ENCODE measurements at regions not wholly inside any gene's neighbourhood (a gene's known extent, or its start where the extent isn't known, plus 50 kb on each side); places are given as distances from the start of the nearest gene placed in this dataset.

DNA sequence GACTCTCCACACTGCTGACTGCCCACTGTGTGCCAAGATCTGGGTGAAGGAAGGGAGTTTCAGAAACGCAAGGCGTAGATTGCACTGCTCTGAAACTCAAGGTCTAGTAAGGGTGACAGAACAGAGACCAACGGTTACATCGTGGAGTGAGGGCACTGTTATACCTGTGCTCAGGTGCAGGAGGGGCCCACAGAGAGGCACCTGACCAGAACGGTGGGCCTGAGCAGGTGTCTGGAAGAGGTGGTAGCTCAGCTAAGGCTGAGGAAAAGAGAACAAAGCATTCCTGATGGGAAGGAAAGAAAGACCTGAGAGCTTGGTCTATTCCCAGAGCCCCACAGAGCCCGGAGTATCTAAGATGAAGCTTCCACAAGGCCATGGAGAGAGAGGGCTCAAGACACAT, 267.2 kb downstream of the MED10 start:
- no peak overlapping the region for H3K4me2 ChIP-seq (ENCODE audit: insufficient read depth, low read length)
- dilution Hi-C loops (cut with MboI; ENCODE audit: extremely low pct_ligation_motif_present, low sequenced_read_pairs), result no loop called here
- FAIRE-seq (no peak), DNase-seq (ENCODE audit: low read depth, low spot score) (no peak)
- no peaks in the 10 kb centered on the region for H3K36me3 ChIP-seq (ENCODE audit: control insufficient read depth in 2 of 2, extremely low read depth in 1 of 2, insufficient read depth in 2 of 2, low read length in 2 of 2)
- no peak overlapping the region for H3K27ac ChIP-seq (ENCODE audit: insufficient read depth, low read depth, low read length)
- ChIA-PET CTCF (no interaction called here), POLR2A (no interaction called here)
- peaks cover 3% of the 10 kb centered on the region for H3K9me3 ChIP-seq (replicated peaks; ENCODE audit: control insufficient read depth, insufficient read depth, low read length)
- H2AFZ ChIP-seq (ENCODE audit: low read depth, low read length), result no peak overlapping the region
- intact Hi-C loops (cut with micrococcal nuclease), result no loop called here
- H4K20me1 ChIP-seq (replicated peaks; ENCODE audit: control insufficient read depth, extremely low read depth, insufficient read depth, low read length), result no peaks in the 10 kb centered on the region
- H3K27me3 ChIP-seq (ENCODE audit: control insufficient read depth in 2 of 2, insufficient read depth in 2 of 2, low read length in 2 of 2), result no peaks in the 10 kb centered on the region
- no peak overlapping the region for H3K9ac ChIP-seq (replicated peaks; ENCODE audit: extremely low read depth, insufficient read depth, low read length)
- H3K79me2 ChIP-seq (ENCODE audit: control insufficient read depth, insufficient read depth, low read length), result no peaks in the 10 kb centered on the region
- TF ChIP-seq POLR2A (IDR thresholded peaks at IDR 0.05; ENCODE audit: low read depth, low read length) (no peak), JUN (IDR thresholded peaks at IDR 0.05; ENCODE audit: borderline replicate concordance, insufficient read depth, insufficient read length, low read depth) (no peak), MYC (IDR thresholded peaks at IDR 0.05; ENCODE audit: low read depth, low read length) (no peak), EZH2 (IDR thresholded peaks at IDR 0.05; ENCODE audit: borderline replicate concordance, low read depth, low read length, severe bottlenecking) (no peak), POLR2AphosphoS5 (IDR thresholded peaks at IDR 0.05; ENCODE audit: insufficient read depth, low read depth, low read length) (no peak), CTCF (IDR thresholded peaks at IDR 0.05; ENCODE audit: extremely low read depth in 1 of 2, insufficient read depth in 1 of 2, low read depth in 1 of 2, low read length in 2 of 2) (no peak), FOS (IDR thresholded peaks at IDR 0.05; ENCODE audit: borderline replicate concordance, insufficient read depth, low read length) (no peak), GATA2 (IDR thresholded peaks at IDR 0.05; ENCODE audit: insufficient read depth, insufficient read length, low read depth, low read length) (no peak)
- TF ChIP-seq, protein P1, sequence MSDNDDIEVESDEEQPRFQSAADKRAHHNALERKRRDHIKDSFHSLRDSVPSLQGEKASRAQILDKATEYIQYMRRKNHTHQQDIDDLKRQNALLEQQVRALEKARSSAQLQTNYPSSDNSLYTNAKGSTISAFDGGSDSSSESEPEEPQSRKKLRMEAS (IDR thresholded peaks at IDR 0.05; ENCODE audit: insufficient read depth, insufficient read length), result no peak
- H3K4me1 ChIP-seq (ENCODE audit: control insufficient read depth, extremely low read depth, insufficient read depth, low read length), result no peaks in the 10 kb centered on the region
- H3K9me1 ChIP-seq (replicated peaks; ENCODE audit: control insufficient read depth, extremely low read depth, insufficient read depth, low read length), result no peaks in the 10 kb centered on the region
- no TSS peak for BruUV-seq (replicated peaks)
- H3K4me3 ChIP-seq (replicated peaks in 1 of 3; ENCODE audit: insufficient read depth in 1 of 3, low read depth in 1 of 3, low read length in 3 of 3), result no peak overlapping the region
